ENCODE measurements at regions not wholly inside any gene's neighbourhood (a gene's known extent, or its start where the extent isn't known, plus 50 kb on each side); places are given as distances from the start of the nearest gene placed in this dataset.
A peak's percentile ranks its signal among the peaks of the same experiment; 100 is the strongest.
"Not testable (repeated sequence)": the region's sequence is repeated elsewhere in the genome, so short reads cannot be mapped to it uniquely, and the experiment has no call there.

- no peak for DNase-seq
Measured at GRCh38 chr9:27673641-27674040, 100.4 kb upstream of the C9orf72 start.

GRCh38 chr9:27675354-27675753 is 102.1 kb upstream of the C9orf72 start:
- no peak for DNase-seq

- DNase-seq = no peak
Measured at GRCh38 chr9:27676827-27677226, 103.5 kb upstream of the C9orf72 start.

- no peak for DNase-seq
Measured at GRCh38 chr9:27679338-27679737, 106.1 kb upstream of the C9orf72 start.

GRCh38 chr9:27683181-27683580 is 109.9 kb upstream of the C9orf72 start:
- DNase-seq = no peak

DNA sequence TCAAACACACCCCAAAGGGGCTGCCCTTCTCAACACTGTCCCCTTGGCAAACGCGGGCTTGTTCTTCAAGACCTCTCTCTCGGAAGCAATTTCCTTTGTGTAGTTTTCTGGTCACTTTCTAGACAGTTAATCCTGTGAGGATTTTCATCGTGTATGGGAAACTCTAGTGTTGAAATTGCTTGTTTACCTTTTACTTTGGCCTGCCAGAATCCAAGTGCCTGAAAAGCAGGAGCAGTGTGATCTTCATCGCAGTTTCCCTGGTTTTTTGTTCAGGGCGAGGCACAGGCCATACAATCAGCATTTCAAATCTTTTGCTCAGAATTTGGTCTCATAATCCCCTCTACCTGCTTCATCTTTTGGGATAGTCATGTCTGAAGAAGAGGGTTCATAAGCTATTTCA is 115.7 kb upstream of the C9orf72 start:
- no peak for DNase-seq

DNA sequence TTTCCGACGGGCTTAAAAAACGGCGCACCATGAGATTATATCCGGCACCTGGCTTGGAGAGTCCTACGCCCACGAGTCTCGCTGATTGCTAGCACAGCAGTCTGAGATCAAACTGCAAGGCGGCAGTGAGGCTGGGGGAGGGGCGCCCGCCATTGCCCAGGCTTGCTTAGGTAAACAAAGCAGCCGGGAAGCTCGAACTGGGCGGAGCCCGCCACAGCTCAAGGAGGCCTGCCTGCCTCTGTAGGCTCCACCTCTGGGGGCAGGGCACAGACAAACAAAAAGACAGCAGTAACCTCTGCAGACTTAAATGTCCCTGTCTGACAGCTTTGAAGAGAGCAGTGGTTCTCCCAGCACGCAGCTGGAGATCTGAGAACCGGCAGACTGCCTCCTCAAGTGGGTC is 117.5 kb upstream of the C9orf72 start:
- not testable (repeated sequence) for DNase-seq

GRCh38 chr9:27699621-27700020 is 126.3 kb upstream of the C9orf72 start:
- DNase-seq = no peak

DNA sequence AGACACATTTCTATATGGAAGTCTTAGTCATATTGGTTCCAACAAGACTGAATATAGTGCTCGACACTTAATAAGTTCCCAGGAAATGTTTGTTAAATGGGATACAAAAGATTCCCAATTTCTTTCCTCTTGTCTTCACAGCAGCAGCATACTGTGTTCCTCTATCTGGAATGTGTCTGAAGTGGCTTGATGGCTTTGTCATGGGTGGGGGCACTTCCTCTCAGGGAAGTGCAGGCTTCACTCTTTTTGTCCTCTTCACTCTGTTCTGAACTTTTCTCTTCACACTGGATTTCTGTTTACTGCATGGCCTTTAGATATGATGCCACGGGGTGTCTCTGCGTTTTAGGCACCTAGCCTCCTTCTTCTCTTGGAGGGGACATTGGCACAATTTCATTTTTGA is 127.7 kb upstream of the C9orf72 start:
- no peak for DNase-seq

GRCh38 chr9:27701587-27701986 is 128.3 kb upstream of the C9orf72 start:
- DNase-seq = no peak

- no peak for DNase-seq
Measured at GRCh38 chr9:27703216-27703980, 130.1 kb upstream of the C9orf72 start.

GRCh38 chr9:27711241-27711640 is 138.0 kb upstream of the C9orf72 start:
- DNase-seq = no peak

- DNase-seq = no peak
Measured at GRCh38 chr9:27712806-27713205, 139.5 kb upstream of the C9orf72 start.

DNA sequence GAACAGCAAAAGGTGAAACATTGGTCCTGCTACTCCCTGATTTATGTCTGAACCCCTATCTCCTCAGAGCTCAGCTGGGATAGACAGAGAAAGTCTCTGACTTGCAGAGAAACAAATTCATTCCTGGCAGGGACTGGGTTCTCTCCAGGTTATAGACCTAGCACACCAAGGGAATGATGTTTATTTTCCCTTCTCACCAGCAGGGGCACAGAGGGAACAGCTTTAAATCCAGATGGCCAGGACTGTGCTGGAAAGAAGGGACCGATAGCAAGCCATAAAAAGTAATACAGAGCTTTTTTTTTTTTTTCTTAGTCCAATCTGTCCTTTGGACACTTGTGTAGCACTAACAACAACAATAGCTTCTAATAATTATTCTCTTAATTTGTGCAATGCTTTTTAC is 141.1 kb upstream of the C9orf72 start:
- DNase-seq = no peak

- DNase-seq = no peak
Measured at GRCh38 chr9:27715651-27716050, 142.4 kb upstream of the C9orf72 start.

DNA sequence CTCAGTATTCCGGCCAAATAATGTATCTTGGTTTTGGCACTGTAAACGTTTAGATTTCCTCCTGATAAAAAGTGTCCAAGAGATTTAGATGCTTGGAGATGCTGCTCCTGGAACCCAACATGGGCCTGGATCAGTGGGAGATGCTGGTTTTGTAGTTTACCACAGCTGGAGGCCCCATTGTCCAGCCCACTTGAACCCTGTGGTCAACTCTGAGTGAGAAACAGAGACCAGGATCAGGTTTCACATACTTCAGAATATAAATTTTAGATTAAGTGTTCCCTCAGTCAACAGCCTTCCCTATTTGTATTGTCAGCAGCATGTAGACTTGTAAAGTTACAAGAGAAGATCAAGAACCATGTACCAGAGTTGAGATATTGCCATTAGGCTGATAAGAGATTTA is 144.7 kb upstream of the C9orf72 start:
- no peak for DNase-seq

DNA sequence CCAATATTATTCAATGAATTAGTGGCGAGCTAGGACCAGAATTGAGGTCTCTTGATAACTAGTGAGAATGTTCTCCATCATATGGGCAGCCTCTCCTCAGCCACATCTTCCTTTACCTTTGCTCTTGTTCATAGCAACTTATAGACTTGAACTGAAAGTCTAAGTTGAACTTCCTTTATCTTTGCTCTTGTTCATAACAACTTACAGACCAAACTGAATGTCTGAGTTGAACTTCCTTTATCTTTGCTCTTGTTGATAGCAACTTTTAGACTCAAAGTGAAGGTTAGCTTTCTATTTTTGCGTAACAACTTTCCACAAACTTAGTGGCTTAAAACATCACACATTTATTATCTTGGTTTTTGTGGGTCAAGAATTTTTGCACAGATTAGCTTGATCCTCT is 146.4 kb upstream of the C9orf72 start:
- DNase-seq = no peak

DNA sequence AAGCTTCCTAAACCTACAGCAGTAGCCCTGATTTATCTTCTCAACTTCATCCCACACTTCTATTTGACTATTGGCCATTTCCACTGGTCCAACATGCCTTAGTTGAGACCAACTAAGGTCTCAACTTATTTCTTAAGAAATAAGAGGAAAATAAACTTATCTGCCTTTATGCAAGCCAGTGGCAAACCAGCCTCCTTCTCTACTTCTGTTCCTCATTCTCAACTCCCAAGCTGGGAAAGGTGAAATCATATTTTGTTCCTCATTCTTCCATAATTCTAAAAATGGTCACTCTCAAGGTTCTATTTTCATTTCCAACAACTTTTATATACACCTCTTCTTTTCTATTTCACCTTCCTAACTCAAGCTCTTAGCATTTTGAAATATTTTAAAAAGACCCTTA is 149.6 kb upstream of the C9orf72 start:
- no peak for DNase-seq

DNA sequence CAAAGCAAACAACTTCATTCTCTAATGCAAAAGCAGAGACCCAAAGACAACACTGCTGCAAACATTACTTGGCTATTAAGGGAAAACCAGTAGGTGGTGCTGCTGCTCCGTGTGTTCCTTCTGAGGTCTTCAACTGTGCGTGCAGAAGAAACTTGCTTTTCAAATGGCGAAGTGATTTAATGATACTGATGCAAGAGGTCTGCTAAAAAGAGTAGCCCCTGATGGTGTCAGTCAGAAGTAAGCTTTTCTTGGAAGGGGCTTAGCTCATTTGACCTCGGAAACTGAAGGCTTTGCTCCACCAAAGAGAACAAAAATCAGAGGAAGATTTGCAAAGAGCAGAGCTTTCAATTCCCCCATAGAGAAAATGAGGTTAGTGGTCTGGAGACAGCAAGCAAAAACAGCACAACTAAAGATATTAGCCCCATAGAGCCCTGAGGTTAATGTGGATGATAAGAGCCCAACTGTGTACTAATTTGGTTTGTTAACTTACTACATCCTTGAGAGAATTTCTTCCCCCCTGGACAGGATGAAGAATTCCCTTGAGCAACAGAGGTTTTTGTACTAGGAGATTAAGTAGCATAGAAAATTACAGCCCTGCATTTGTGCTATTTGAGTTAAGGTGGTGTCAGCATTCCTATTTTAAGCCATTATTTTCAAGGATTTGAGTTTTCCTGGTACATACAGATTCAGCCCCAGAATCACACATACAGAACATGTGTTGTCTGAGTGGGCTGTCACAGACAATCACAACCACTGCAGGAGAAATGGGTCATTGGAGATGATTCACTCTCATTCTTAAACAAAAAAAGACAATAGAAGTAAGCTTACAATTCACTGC is 153.2 kb upstream of the C9orf72 start:
- peak; percentile 54 for DNase-seq

DNA sequence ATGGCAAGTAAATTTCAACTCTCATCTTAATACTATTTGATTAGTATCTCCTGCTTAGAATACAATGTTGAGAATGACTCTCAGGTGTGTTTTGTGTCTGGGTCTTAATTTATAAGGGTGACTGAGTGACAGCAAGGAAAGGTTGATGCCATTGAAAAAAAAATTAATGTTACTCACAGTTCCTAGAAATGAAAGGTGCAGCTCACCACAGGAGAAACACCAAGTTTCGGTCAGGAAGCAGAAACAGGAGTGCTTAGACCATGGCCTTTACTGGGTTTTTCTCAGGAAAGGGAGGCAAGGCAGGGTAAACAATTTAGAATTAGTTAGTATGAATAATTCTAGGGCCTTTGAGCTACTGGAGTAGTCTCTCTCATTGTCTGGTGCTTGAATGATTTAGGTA is 159.2 kb upstream of the C9orf72 start:
- no peak for DNase-seq

- no peak for DNase-seq
Measured at GRCh38 chr9:27743490-27743889, 170.2 kb upstream of the C9orf72 start.

- DNase-seq = no peak
Measured at GRCh38 chr9:27747450-27747849, 174.2 kb upstream of the C9orf72 start.

GRCh38 chr9:27749838-27750237 is 176.6 kb upstream of the C9orf72 start:
- DNase-seq = no peak

- DNase-seq = no peak
Measured at GRCh38 chr9:27750566-27750965, 177.3 kb upstream of the C9orf72 start.

All from NCI-H774 (cell line).